ENCODE measurements at regions not wholly inside any gene's neighbourhood (a gene's known extent, or its start where the extent isn't known, plus 50 kb on each side); places are given as distances from the start of the nearest gene placed in this dataset.

GRCh38 chr6:108736832-108737231, 111.4 kb upstream of the ARMC2 start:
- no peak for TF ChIP-seq CTCF (IDR thresholded peaks at IDR 0.05)
- no peak for TF ChIP-seq EZH2 (IDR thresholded peaks at IDR 0.05)
- TF ChIP-seq EZH2phosphoT487 (IDR thresholded peaks at IDR 0.05): no peak

Measured in neural progenitor cell (in vitro differentiated cells).